Motor neuron (in vitro differentiated cells): ENCODE measurements at regions not wholly inside any gene's neighbourhood (a gene's known extent, or its start where the extent isn't known, plus 50 kb on each side); places are given as distances from the start of the nearest gene placed in this dataset.

Source experiments
- ATAC-seq, 8 experiments: fragments of 200-7000 bp; cut with Tn5 transposase; replicated peaks in 6 of 8; 2 replicates each; pipeline ENCODE4 v1.8.0; 2021; ENCODE audit warnings: mild to moderate bottlenecking in 8 of 8, moderate library complexity in 8 of 8
- H3K27ac ChIP-seq, 2 donors: fragments of 250-450 bp; sonication (Bioruptor Pico); 2 replicates each; pipeline ENCODE4 v1.9.0; 2021; ENCODE audit warnings: antibody characterized with exemption in 2 of 2, mild to moderate bottlenecking in 2 of 2, moderate library complexity in 1 of 2
- H3K4me1 ChIP-seq, 2 donors: fragments of 250-450 bp; sonication (Bioruptor Pico); replicated peaks in 1 of 2; 2 replicates each; pipeline ENCODE4 v1.6.1; 2021; ENCODE audit warnings: antibody characterized with exemption in 2 of 2, mild to moderate bottlenecking in 2 of 2, moderate library complexity in 1 of 2
- H3K4me3 ChIP-seq, 5 donors: fragments of 250-450 bp; sonication (Bioruptor Pico); 2 replicates each; pipeline ENCODE4 v1.9.0; 2021; ENCODE audit warnings: antibody characterized with exemption in 5 of 5, mild to moderate bottlenecking in 5 of 5, moderate library complexity in 4 of 5
- WGBS, 10 experiments: fragments of 450-650 bp; shearing (Covaris generic); methylation state at CpG; one replicate each; pipeline ENCODE4 v1.0.0; 2022; 5-methylcytosine and 5-hydroxymethylcytosine counted together
- in situ Hi-C, 9 experiments: fragments of 400-800 bp; cut with MboI; loops; one replicate each; pipeline ENCODE4 v1.15.0; 2021; ENCODE audit warnings: low sequenced_read_pairs in 9 of 9, low pct_unique_long_range_greater_than_20kb in 2 of 9; ENCODE audit not compliant: unreplicated experiment in 9 of 9

DNA sequence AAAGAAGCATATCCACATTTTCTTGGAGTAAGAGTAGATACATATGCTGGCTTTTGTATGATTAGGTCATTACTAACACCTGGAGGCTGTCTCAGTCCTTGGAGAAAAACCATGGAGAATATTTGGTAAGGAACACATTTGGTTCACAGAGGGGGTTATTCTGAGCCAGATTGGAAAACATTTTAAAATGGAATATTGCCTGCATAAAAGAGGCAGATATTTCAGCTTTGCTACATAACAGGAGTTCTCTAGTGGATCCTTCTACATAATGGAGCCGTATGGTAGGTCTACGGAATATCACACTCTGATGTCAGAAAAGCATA is 415.1 kb downstream of the ADGRL2 start:
- no peak overlapping the region for H3K27ac ChIP-seq
- 50 to 100% (median 88%) methylated on average over 1 to 2 of the region's 2 CpGs; no CpG with 5 or more reads in 3 of the 10 experiments for WGBS, 10 experiments

GRCh38 chr1:82215056-82215852 is 414.5 kb downstream of the ADGRL2 start:
- H3K4me3 ChIP-seq: no peak overlapping the region
- ATAC-seq: no peak
- in situ Hi-C loops: no loop called here
- 14 to 97% (median 88%) methylated on average over 2 to 11 of the region's 11 CpGs for WGBS, 10 experiments
- H3K4me1 ChIP-seq: no peaks in the 10 kb centered on the region
- H3K27ac ChIP-seq: no peak overlapping the region

More for the DNA sequence above, 415.1 kb downstream of the ADGRL2 start:
- H3K4me1 ChIP-seq: no peaks in the 10 kb centered on the region
- in situ Hi-C loops: no loop called here
- no peak overlapping the region for H3K4me3 ChIP-seq
- no peak for ATAC-seq

- in situ Hi-C loops: no loop called here
- Histone ChIP-seq H3K4me3 (no peak overlapping the region), H3K27ac (no peak overlapping the region), H3K4me1 (no peaks in the 10 kb centered on the region)
- no peak for ATAC-seq
These were observed 413.9 kb downstream of the ADGRL2 start for GRCh38 chr1:82214606-82215005.

GRCh38 chr1:82197606-82198005 is 396.9 kb downstream of the ADGRL2 start:
- in situ Hi-C loops: no loop called here
- no peak for ATAC-seq
- Histone ChIP-seq H3K4me3 (no peak overlapping the region), H3K27ac (no peak overlapping the region), H3K4me1 (peaks cover 0 to 5% of the 10 kb centered on the region in 2 donors)
- WGBS, 10 experiments: 31 to 100% (median 84%) methylated on average over 1 to 3 of the region's 3 CpGs

- H3K4me3 ChIP-seq: no peak overlapping the region
- WGBS, 10 experiments: 17 to 100% (median 93%) methylated on average over 2 to 3 of the region's 3 CpGs; no CpG with 5 or more reads in 1 of the 10 experiments
- ATAC-seq: no peak
- H3K27ac ChIP-seq: no peak overlapping the region
- in situ Hi-C loops: no loop called here
- peaks cover 0 to 5% of the 10 kb centered on the region in 2 donors for H3K4me1 ChIP-seq
These were observed 394.5 kb downstream of the ADGRL2 start for GRCh38 chr1:82195245-82195644.

- in situ Hi-C loops: no loop called here
- H3K4me3 ChIP-seq: no peak overlapping the region
- WGBS, 10 experiments: 6 to 100% (median 87%) methylated on average over 1 to 3 of the region's 3 CpGs; no CpG with 5 or more reads in 2 of the 10 experiments
- ATAC-seq: peak in 1 of 8 experiments; percentile 64
- no peaks in the 10 kb centered on the region for H3K4me1 ChIP-seq
- no peak overlapping the region for H3K27ac ChIP-seq
These were observed 384.4 kb downstream of the ADGRL2 start for GRCh38 chr1:82185084-82185483.

DNA sequence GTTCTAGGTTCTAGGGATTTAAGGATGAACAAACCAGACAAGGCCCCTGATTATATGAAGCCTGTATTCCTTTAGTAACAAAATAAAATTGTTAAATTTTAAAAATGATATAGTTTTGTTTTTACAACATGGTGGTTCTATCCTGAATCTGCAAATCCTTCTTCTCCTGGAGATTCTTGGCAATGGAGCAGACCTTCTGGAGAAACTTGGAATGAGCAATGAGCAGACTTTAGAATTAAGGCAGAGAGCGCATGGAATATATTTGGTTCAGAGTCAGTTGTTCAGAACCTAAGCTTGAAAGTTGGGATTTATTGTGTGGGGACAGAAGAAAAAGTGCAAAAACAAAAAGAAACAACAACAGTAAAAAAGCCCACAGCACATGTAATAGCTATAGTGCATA is 381.1 kb downstream of the ADGRL2 start:
- WGBS, 10 experiments: 29 to 100% (median 100%) methylated on average over 1 of the region's 1 CpG; no CpG with 5 or more reads in 2 of the 10 experiments
- in situ Hi-C loops: no loop called here
- Histone ChIP-seq H3K4me1 (peaks cover 3 to 8% of the 10 kb centered on the region in 2 donors), H3K4me3 (no peak overlapping the region), H3K27ac (no peak overlapping the region)
- no peak for ATAC-seq

GRCh38 chr1:82179131-82179530 is 378.4 kb downstream of the ADGRL2 start:
- H3K27ac ChIP-seq: no peak overlapping the region
- peaks cover 3 to 8% of the 10 kb centered on the region in 2 donors for H3K4me1 ChIP-seq
- peak in 2 of 8 experiments; percentile 28 to 52 for ATAC-seq
- no peak overlapping the region for H3K4me3 ChIP-seq
- in situ Hi-C loops: no loop called here

- ATAC-seq: peak in 2 of 8 experiments; percentile 34 to 58
- Histone ChIP-seq H3K4me1 (peaks cover 3 to 8% of the 10 kb centered on the region in 2 donors), H3K27ac (no peak overlapping the region), H3K4me3 (no peak overlapping the region)
- WGBS, 10 experiments: 0 to 91% (median 56%) methylated on average over 1 of the region's 1 CpG
- in situ Hi-C loops: no loop called here
These were observed 376.5 kb downstream of the ADGRL2 start for GRCh38 chr1:82177192-82177591.

DNA sequence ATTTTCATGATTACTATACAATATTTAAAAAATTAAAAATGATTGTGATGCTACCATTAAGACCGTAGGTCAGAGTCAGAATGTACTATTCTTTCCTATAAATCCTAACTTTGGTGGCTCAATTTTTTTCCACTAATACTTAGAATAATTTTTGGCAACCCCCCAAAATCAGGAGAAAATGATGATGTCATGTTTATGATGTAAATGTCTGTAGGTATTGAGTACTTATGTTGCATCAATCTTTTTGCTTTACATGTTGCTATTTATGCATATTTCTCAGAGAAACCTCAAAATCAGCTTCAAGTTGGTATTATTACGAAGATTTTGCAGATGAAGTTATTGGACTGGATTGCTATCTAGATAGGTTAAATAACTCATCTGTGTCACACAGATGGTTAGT is 371.2 kb downstream of the ADGRL2 start:
- in situ Hi-C loops: no loop called here
- no peak overlapping the region for H3K27ac ChIP-seq
- no peaks in the 10 kb centered on the region for H3K4me1 ChIP-seq
- ATAC-seq: no peak
- H3K4me3 ChIP-seq: no peak overlapping the region
- 41 to 100% (median 90%) methylated on average over 1 to 2 of the region's 2 CpGs for WGBS, 10 experiments

GRCh38 chr1:82168482-82168881 is 367.7 kb downstream of the ADGRL2 start:
- Histone ChIP-seq H3K4me3 (no peak overlapping the region), H3K4me1 (no peaks in the 10 kb centered on the region), H3K27ac (no peak overlapping the region)
- in situ Hi-C loops: no loop called here
- 20 to 100% (median 67%) methylated on average over 1 to 3 of the region's 3 CpGs; no CpG with 5 or more reads in 1 of the 10 experiments for WGBS, 10 experiments
- peak in 3 of 8 experiments; percentile 25 to 64 (median 60) for ATAC-seq

- H3K4me3 ChIP-seq: no peak overlapping the region
- H3K27ac ChIP-seq: no peak overlapping the region
- H3K4me1 ChIP-seq: peaks cover 20 to 24% of the 10 kb centered on the region in 2 donors
- 25 to 100% (median 87%) methylated on average over 2 to 3 of the region's 3 CpGs for WGBS, 10 experiments
- ATAC-seq: no peak
- in situ Hi-C loops: no loop called here
These were observed 364.6 kb downstream of the ADGRL2 start for GRCh38 chr1:82165304-82165703.

DNA sequence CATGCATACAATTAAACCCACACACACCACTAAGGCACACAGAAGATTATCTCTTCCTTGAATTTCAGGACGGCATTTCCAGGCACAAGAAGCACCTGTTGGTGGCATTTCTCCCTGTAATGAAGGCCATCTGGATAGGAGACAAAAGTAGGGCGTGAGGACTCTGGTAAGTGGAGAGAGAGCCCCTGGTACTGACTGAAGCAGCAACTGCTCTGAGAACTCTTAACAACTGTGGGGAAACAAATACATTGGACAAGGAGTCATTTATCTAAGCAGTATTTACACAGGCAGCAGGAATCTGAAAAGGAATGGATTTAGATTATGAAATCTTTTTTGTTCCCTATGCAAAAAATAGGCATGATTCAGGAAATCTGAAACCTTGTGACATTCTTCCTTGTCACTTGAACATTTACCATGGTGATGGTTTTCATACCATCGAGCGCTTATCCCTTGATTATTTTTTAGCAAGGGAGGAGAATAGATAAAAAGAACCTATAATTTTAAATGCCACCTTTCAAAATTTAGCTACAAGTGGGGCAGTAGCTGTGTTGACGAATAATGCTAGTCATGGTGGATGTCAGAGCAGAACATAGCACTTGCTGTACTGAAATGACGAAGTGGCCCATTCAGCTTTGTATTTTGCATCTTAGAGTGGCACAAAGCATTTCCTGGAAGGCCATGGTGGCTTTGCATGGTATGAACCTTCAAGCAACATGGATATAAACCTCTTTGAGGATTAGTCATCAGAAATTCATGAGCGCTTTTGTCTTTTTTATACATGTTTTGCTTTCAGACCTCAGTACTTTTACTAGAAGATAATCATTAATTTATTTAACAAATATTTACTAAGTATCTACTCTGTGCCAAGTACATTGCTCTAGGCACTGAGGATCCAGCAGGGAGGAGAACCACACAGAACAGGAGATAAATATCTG is 362.0 kb downstream of the ADGRL2 start:
- peak overlapping the region in 1 of 2 donors; percentile 58 for H3K27ac ChIP-seq
- in situ Hi-C loops: no loop called here
- ATAC-seq: peak in 6 of 8 experiments; percentile 31 to 77 (median 54)
- WGBS, 10 experiments: 28 to 100% (median 55%) methylated on average over 1 to 7 of the region's 7 CpGs
- peaks cover 20 to 24% of the 10 kb centered on the region in 2 donors for H3K4me1 ChIP-seq
- H3K4me3 ChIP-seq: no peak overlapping the region
